Neural cell (in vitro differentiated cells): ENCODE measurements at regions not wholly inside any gene's neighbourhood (a gene's known extent, or its start where the extent isn't known, plus 50 kb on each side); places are given as distances from the start of the nearest gene placed in this dataset.
"Not testable (repeated sequence)": the region's sequence is repeated elsewhere in the genome, so short reads cannot be mapped to it uniquely, and the experiment has no call there.

Experiments used
- H2AFZ ChIP-seq: fragments of 200-600, 300-800 bp; sonication (generic), shearing (Covaris generic); 2 replicates; pipeline ENCODE4 v1.6.0; 2014; ENCODE audit warnings: low read depth, mild to moderate bottlenecking, antibody characterized with exemption, low read length, moderate library complexity
- H3F3A ChIP-seq: fragments of 200-600 bp; shearing (Covaris generic); 2 replicates; pipeline ENCODE4 v1.6.1; 2016; ENCODE audit warnings: mild to moderate bottlenecking, moderate library complexity, mixed read lengths, antibody characterized with exemption, low read length; ENCODE audit not compliant: insufficient read depth, poor library complexity, severe bottlenecking
- H3K27ac ChIP-seq: fragments of 200-600, 300-800 bp; sonication (generic), shearing (Covaris generic); 2 replicates; pipeline ENCODE4 v1.5.1; 2014; ENCODE audit warnings: mild to moderate bottlenecking, low read length, moderate library complexity
- H3K27me3 ChIP-seq: fragments of 300-800, 200-600 bp; sonication (generic), shearing (Covaris generic); 2 replicates; pipeline ENCODE4 v1.6.0; 2014; ENCODE audit warnings: mild to moderate bottlenecking, low read depth, low read length, moderate library complexity; ENCODE audit not compliant: insufficient read depth
- H3K36me3 ChIP-seq: fragments of 300-800, 200-600 bp; sonication (generic), shearing (Covaris generic); 2 replicates; pipeline ENCODE4 v1.5.1; 2014; ENCODE audit warnings: mild to moderate bottlenecking, antibody characterized with exemption, low read length, moderate library complexity; ENCODE audit not compliant: insufficient read depth
- H3K4me2 ChIP-seq: fragments of 300-800, 200-600 bp; sonication (generic), shearing (Covaris generic); 2 replicates; pipeline ENCODE4 v1.6.0; 2014; ENCODE audit warnings: mild to moderate bottlenecking, low read length
- H3K4me3 ChIP-seq: fragments of 300-800, 200-600 bp; sonication (generic), shearing (Covaris generic); 2 replicates; pipeline ENCODE4 v1.5.1; 2014; ENCODE audit warnings: mild to moderate bottlenecking, low read length, moderate library complexity
- H3K79me2 ChIP-seq: fragments of 200-600 bp; shearing (Covaris generic); replicated peaks from 2 replicates; pipeline ENCODE4 v1.6.0; 2014; ENCODE audit warnings: mild to moderate bottlenecking, low read length, moderate library complexity; ENCODE audit not compliant: insufficient read depth
- H3K9ac ChIP-seq: fragments of 300-800, 200-600 bp; sonication (generic), shearing (Covaris generic); 2 replicates; pipeline ENCODE4 v1.6.1; 2016; ENCODE audit warnings: mild to moderate bottlenecking, low read length, mixed read lengths
- H3K9me2 ChIP-seq: fragments of 200-600 bp; shearing (Covaris generic); 2 replicates; pipeline ENCODE4 v1.6.1; 2016; ENCODE audit warnings: mild to moderate bottlenecking, low read length, mixed read lengths; ENCODE audit not compliant: insufficient read depth
- H3K9me3 ChIP-seq: fragments of 200-600, 300-800 bp; sonication (generic), shearing (Covaris generic); 2 replicates; pipeline ENCODE4 v1.6.1; 2016; ENCODE audit warnings: mild to moderate bottlenecking, mixed run types, low read length, moderate library complexity, mixed read lengths
- H4K20me1 ChIP-seq: fragments of 200-600 bp; shearing (Covaris generic); 2 replicates; pipeline ENCODE4 v1.6.1; 2016; ENCODE audit warnings: mild to moderate bottlenecking, mixed run types; ENCODE audit not compliant: insufficient read depth
- CTCF ChIP-seq: fragments of 450-650 bp; IDR thresholded peaks from 2 replicates; pipeline ENCODE4 v1.5.1; 2014; ENCODE audit warnings: antibody characterized with exemption, mild to moderate bottlenecking, moderate library complexity; ENCODE audit not compliant: poor library complexity, severe bottlenecking
- EP300 ChIP-seq: fragments of 450-650 bp; conservative IDR thresholded peaks from 2 replicates; pipeline ENCODE4 v1.6.1; 2014; ENCODE audit warnings: antibody characterized with exemption, mild to moderate bottlenecking, moderate library complexity; ENCODE audit not compliant: poor library complexity, severe bottlenecking
- EZH2 ChIP-seq: fragments of 200-600, 300-800 bp; shearing (Covaris generic), sonication (generic); IDR thresholded peaks from 2 replicates; pipeline ENCODE4 v1.6.1; 2014; ENCODE audit warnings: antibody characterized with exemption, low read length, borderline replicate concordance, mild to moderate bottlenecking; ENCODE audit not compliant: insufficient read depth, poor library complexity, severe bottlenecking
- MXI1 ChIP-seq: fragments of 450-650 bp; conservative IDR thresholded peaks from 2 replicates; pipeline ENCODE4 v1.6.1; 2014; ENCODE audit warnings: antibody characterized with exemption, mild to moderate bottlenecking; ENCODE audit not compliant: poor library complexity, severe bottlenecking
- POLR2AphosphoS5 ChIP-seq: IDR thresholded peaks from 2 replicates; pipeline ENCODE4 v1.6.1; 2012
- RAD21 ChIP-seq: fragments of 450-650 bp; conservative IDR thresholded peaks from 2 replicates; pipeline ENCODE4 v1.6.1; 2014; ENCODE audit warnings: antibody characterized with exemption, mild to moderate bottlenecking, moderate library complexity
- REST ChIP-seq: IDR thresholded peaks from 2 replicates; pipeline ENCODE4 v1.6.1; 2012; ENCODE audit warnings: borderline replicate concordance
- SMC3 ChIP-seq: fragments of 450-650 bp; conservative IDR thresholded peaks from 2 replicates; pipeline ENCODE4 v1.6.1; 2014; ENCODE audit warnings: antibody characterized with exemption, mild to moderate bottlenecking, moderate library complexity; ENCODE audit not compliant: poor library complexity
- TAF1 ChIP-seq: IDR thresholded peaks from 2 replicates; pipeline ENCODE4 v1.6.1; 2012; ENCODE audit warnings: low read depth

- H4K20me1 ChIP-seq, H2AFZ ChIP-seq, H3K36me3 ChIP-seq, H3K79me2 ChIP-seq, H3K9me3 ChIP-seq, H3K9me2 ChIP-seq, H3K4me3 ChIP-seq, H3K27me3 ChIP-seq, H3K27ac ChIP-seq, H3K4me2 ChIP-seq, H3K9ac ChIP-seq, H3F3A ChIP-seq: not testable (repeated sequence)
Observed at GRCh38 chr5:36475942-36476341, 130.5 kb upstream of the SLC1A3 start.

DNA sequence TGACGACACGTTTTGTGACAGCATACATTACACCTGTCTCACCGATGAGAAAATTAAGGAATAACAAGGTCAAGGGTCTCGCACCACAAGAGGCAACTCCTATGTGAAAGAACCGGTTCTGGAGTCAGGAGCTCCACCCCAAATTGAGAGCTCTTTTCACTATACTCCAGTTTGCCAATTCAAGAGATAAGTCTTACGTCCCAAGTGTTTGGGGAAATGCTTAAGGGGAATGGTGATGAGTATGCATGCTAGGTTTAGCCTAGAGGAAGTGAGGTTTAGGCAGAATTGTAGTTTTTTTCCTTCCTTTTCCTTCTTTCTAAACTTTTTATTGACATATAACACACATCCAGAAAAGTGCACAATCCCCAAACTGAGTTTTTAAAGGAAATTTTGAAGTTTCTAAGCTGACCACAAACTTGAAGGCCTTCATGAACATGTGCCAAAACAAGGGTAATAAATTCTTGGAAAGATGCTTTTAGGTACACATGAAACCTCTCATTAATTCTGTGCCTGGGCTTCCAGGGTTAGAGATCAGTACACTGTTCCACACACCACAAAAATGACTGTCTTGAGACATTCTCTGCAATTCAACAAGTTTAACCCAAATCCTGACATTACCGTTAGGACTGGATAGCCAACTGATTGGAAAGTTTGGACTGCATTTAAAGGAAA lies 127.6 kb upstream of the SLC1A3 start:
- no peaks in the 10 kb centered on the region for H3F3A ChIP-seq
- no peaks in the 10 kb centered on the region for H3K36me3 ChIP-seq
- no peaks in the 10 kb centered on the region for H3K27me3 ChIP-seq
- H3K4me3 ChIP-seq, result no peak overlapping the region
- H2AFZ ChIP-seq, result no peak overlapping the region
- H3K27ac ChIP-seq, result no peak overlapping the region
- H3K9me3 ChIP-seq, result no peaks in the 10 kb centered on the region
- no peaks in the 10 kb centered on the region for H4K20me1 ChIP-seq
- no peaks in the 10 kb centered on the region for H3K79me2 ChIP-seq
- H3K4me2 ChIP-seq, result no peak overlapping the region
- no peaks in the 10 kb centered on the region for H3K9me2 ChIP-seq
- no peak overlapping the region for H3K9ac ChIP-seq
- no peak for TF ChIP-seq REST
- TF ChIP-seq TAF1, result no peak
- TF ChIP-seq RAD21, result no peak
- TF ChIP-seq POLR2AphosphoS5, result no peak
- TF ChIP-seq EZH2, result no peak
- no peak for TF ChIP-seq MXI1
- TF ChIP-seq CTCF, result no peak
- TF ChIP-seq EP300, result no peak
- no peak for TF ChIP-seq SMC3
